T-helper 17 cell (primary cell): ENCODE measurements at regions not wholly inside any gene's neighbourhood (a gene's known extent, or its start where the extent isn't known, plus 50 kb on each side); places are given as distances from the start of the nearest gene placed in this dataset.
"Not testable (repeated sequence)": the region's sequence is repeated elsewhere in the genome, so short reads cannot be mapped to it uniquely, and the experiment has no call there.

ENCODE experiments used
- ATAC-seq: fragments of 150-1000 bp; cut with Tn5 transposase; 2 replicates; pipeline ENCODE4 v1.10.0; 2021; ENCODE audit warnings: mild to moderate bottlenecking, moderate library complexity
- DNase-seq, 3 donors: peaks; one replicate each; pipeline versions ENCODE4 v3.0.0 to v3.0.0-alpha.2; 2020 to 2021
- H3K9me3 ChIP-seq: one replicate; pipeline ENCODE4 v1.7.0; 2013; ENCODE audit warnings: low read length, mild to moderate bottlenecking; ENCODE audit not compliant: control insufficient read depth, poor library complexity, severe bottlenecking
- H3K27ac Mint-ChIP-seq: one replicate; pipeline ENCODE4 v1.8.0; 2022; ENCODE audit warnings: mild to moderate bottlenecking, moderate library complexity, mixed read lengths
- H3K27me3 Mint-ChIP-seq: one replicate; pipeline ENCODE4 v1.8.0; 2022; ENCODE audit warnings: mixed read lengths
- H3K36me3 Mint-ChIP-seq: one replicate; pipeline ENCODE4 v1.8.0; 2022; ENCODE audit warnings: low read depth, mixed read lengths
- H3K4me1 Mint-ChIP-seq: one replicate; pipeline ENCODE4 v1.8.0; 2022; ENCODE audit warnings: mild to moderate bottlenecking, mixed read lengths
- H3K4me3 Mint-ChIP-seq: one replicate; pipeline ENCODE4 v1.8.0; 2022; ENCODE audit warnings: mild to moderate bottlenecking, moderate library complexity, mixed read lengths

DNA sequence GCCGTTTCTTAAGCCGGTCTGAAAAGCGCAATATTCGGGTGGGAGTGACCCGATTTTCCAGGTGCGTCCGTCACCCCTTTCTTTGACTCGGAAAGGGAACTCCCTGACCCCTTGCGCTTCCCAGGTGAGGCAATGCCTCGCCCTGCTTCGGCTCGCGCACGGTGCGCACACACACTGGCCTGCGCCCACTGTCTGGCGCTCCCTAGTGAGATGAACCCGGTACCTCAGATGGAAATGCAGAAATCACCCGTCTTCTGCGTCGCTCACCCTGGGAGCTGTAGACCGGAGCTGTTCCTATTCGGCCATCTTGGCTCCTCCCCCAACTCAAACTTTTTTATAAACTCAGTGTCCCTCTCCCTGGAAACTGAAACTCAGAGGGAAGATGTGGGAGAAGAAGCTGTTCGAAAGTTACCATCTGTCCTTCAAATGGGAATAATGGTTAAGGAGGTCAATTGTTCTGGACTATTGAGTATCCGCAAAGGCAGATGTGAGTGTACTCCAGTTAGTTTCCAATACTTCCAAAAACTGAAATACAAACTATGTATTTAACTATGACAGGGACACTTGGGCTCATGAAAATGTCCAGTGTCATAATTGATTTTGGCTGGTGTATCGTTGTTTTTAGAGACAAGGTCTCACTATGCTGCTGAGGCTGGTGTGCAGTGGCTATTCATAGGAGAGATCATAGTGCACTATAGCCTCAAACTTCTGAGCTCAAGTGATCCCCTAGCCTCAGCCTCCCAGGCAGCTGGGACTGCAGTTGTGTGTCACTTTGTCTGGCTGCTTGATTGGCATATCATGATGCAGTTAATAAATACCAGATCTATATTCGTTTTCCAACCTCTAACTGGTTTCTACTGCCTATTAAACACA, 67.8 kb upstream of the OSBPL3 start:
- ATAC-seq, H3K27ac Mint-ChIP-seq, H3K27me3 Mint-ChIP-seq, DNase-seq, H3K36me3 Mint-ChIP-seq, H3K4me3 Mint-ChIP-seq, H3K9me3 ChIP-seq, H3K4me1 Mint-ChIP-seq: not testable (repeated sequence)

DNA sequence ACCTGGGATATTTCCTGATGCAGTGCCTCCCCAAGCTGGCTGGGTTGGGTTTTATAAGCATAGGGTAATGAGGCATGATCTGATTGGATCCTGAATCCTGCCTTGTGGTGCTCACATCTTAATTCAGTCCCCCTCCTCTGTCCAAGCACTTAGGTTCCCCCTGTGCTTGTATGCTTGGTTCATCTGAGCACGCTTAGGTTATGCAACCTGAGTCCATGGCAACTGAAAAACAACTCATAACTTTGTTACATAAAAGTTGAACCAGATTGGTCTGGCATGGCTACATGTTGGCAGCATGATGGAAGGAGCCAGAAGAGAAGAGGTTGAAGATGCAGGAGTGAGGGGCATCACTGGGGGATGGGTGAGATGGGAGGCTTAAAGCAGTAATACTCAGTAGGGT, 57.3 kb upstream of the OSBPL3 start:
- ATAC-seq (peak; percentile 66), DNase-seq (no peak)
- H3K36me3 Mint-ChIP-seq: peaks cover 3% of the 10 kb centered on the region
- H3K4me3 Mint-ChIP-seq: no peak overlapping the region
- H3K27me3 Mint-ChIP-seq: no peaks in the 10 kb centered on the region
- no peaks in the 10 kb centered on the region for H3K9me3 ChIP-seq
- H3K27ac Mint-ChIP-seq: no peak overlapping the region
- H3K4me1 Mint-ChIP-seq: peaks cover 3% of the 10 kb centered on the region

DNA sequence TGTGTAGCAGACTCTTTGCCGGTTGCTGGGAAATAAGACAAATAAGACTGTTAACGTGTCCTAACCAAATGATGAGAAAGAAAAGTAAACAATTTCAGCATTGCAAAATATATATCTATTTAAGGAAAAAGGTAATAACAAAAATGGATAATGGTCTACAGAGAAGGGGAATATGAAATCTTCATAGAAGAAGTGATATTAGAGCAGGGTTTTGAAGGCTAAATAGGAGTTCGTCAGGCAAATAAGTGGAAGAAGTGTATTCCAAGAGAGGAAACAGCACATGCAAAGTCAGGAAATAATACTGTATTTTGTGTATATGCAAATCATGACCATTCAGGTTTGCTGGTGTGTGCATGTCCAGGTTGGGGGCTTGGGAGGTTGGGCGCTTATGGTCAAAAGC, 55.3 kb upstream of the OSBPL3 start:
- H3K27ac Mint-ChIP-seq: no peak overlapping the region
- peaks cover 3% of the 10 kb centered on the region for H3K36me3 Mint-ChIP-seq
- ATAC-seq (no peak), DNase-seq (no peak)
- peak overlapping the region; percentile 19 for H3K4me3 Mint-ChIP-seq
- no peaks in the 10 kb centered on the region for H3K27me3 Mint-ChIP-seq
- no peaks in the 10 kb centered on the region for H3K9me3 ChIP-seq
- peaks cover 18% of the 10 kb centered on the region for H3K4me1 Mint-ChIP-seq

DNA sequence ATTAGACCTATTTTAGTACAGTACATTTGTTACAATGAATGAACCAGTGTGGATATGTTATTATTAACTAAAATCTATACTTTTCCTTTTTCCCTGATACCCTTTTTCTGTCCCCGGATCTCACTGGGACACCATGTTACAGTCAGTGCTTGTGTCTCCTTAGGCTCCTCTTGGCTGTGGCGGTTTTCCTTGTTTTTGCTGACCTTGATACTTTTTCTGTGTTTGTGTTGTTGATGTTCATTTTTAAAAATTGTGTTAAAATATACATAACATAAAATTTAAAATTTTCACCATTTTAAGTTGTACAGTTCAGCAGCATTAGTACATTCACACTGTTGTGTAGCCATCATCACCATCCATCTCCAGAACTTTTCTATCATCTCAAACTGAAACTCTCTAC, 54.2 kb upstream of the OSBPL3 start:
- Mint-ChIP-seq H3K4me3 (no peak overlapping the region), H3K27ac (no peak overlapping the region), H3K36me3 (peaks cover 4% of the 10 kb centered on the region), H3K27me3 (no peaks in the 10 kb centered on the region), H3K4me1 (peaks cover 29% of the 10 kb centered on the region)
- no peaks in the 10 kb centered on the region for H3K9me3 ChIP-seq
- DNase-seq (no peak), ATAC-seq (no peak)

DNA sequence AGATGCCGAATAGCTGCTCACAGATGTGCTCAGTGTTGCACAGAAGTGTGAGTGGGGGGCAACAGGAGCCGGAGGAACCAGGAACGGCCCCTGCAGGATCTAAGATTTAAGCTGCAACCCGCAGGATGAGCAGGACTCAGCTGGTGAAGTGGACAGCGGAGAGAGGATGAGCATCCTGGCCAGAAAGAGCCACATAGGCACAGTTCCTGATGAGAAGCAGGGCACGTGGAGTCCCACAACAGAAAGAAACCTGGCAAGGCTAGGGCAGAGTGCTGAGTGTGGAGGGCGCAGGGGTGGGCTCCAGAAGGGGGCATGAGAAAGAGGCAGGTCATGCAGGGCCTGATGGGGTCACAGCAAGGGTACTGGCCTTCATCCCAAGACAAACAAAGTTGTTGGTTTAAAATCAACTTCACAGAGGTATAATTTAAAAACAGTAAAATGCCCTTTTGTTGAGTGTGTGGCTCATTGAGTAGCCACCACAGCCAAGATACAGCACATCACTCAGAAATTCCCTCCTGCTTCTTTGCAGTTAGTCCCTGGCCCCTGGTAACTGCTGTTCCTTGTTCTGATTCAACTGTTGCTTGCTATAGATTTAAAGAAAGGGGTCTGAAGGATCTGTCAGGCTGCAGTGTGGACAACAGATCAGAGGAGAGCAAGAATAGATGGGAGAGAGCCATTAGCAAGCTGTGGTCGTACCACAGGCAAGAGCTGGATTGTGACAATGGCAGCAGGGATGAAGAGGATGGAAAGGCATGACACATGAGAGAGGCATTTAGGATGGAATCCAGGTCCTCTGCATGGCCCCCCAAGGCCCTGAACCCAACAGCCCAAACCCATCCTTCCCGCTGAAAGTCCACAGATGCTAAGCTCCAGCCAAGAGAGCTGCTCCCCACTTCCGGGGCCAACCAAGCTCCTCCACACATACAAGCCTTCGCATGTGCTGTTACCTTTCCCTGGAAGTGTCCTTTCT, 53.1 kb upstream of the OSBPL3 start:
- H3K9me3 ChIP-seq: no peaks in the 10 kb centered on the region
- Mint-ChIP-seq H3K27me3 (no peaks in the 10 kb centered on the region), H3K36me3 (peaks cover 4% of the 10 kb centered on the region), H3K27ac (no peak overlapping the region), H3K4me1 (peaks cover 40% of the 10 kb centered on the region), H3K4me3 (no peak overlapping the region)
- DNase-seq: no peak
- no peak for ATAC-seq

DNA sequence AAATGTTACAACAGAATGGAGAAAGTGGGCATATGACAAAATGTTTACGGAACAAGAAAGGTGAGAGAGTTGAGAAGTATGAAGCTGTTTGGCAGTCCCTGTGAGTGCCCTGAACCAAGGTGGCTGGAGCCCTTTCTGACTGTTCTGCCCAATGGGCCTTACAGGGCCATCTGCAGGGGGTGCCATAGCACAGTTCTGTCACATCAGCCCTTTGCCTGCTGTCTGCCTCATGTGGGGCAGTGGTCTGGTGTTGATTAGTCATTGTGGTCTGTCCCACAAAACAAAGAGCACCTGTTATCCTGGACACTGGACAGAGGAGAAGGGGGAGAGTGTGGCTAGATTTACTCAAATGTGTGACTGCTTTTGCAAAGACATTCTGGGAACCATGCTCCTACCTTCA, 51.5 kb upstream of the OSBPL3 start:
- no peaks in the 10 kb centered on the region for H3K9me3 ChIP-seq
- H3K4me1 Mint-ChIP-seq: peaks cover 48% of the 10 kb centered on the region
- ATAC-seq (no peak), DNase-seq (no peak)
- no peaks in the 10 kb centered on the region for H3K27me3 Mint-ChIP-seq
- H3K4me3 Mint-ChIP-seq: no peak overlapping the region
- peak overlapping the region; percentile 16 for H3K27ac Mint-ChIP-seq
- peaks cover 4% of the 10 kb centered on the region for H3K36me3 Mint-ChIP-seq

DNA sequence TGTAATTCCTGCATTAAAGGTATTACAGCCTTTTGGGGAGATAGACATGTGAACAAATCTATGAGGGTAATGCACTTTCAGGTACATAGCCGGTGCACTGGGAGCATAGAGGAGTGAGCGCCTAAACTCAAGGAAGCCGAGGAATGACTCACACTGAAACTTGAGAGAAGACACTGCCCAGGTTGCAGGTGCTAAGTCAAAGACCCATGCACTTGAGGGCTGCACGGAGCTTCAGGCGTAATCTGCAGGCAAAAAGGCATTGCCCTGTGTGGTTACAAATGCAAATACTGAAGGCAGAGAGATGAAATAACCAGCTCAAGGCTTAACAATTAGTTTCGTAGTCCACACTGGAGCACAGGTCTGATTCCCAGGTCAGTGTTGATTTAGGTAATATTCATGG, 51.0 kb upstream of the OSBPL3 start:
- H3K9me3 ChIP-seq: no peaks in the 10 kb centered on the region
- DNase-seq (no peak), ATAC-seq (no peak)
- Mint-ChIP-seq H3K4me3 (no peak overlapping the region), H3K27ac (peak overlapping the region; percentile 16), H3K27me3 (no peaks in the 10 kb centered on the region), H3K36me3 (peaks cover 4% of the 10 kb centered on the region), H3K4me1 (peaks cover 50% of the 10 kb centered on the region)
